Superior temporal gyrus (tissue), 1 donor: ENCODE measurements at regions not wholly inside any gene's neighbourhood (a gene's known extent, or its start where the extent isn't known, plus 50 kb on each side); places are given as distances from the start of the nearest gene placed in this dataset.

Experiments
- DNase-seq: peaks from one replicate; pipeline ENCODE4 v3.0.0-alpha.2; 2016; ENCODE audit errors: extremely low spot score

GRCh38 chr1:25003000-25003399 is 72.9 kb upstream of the RUNX3 start:
- no peak for DNase-seq

DNA sequence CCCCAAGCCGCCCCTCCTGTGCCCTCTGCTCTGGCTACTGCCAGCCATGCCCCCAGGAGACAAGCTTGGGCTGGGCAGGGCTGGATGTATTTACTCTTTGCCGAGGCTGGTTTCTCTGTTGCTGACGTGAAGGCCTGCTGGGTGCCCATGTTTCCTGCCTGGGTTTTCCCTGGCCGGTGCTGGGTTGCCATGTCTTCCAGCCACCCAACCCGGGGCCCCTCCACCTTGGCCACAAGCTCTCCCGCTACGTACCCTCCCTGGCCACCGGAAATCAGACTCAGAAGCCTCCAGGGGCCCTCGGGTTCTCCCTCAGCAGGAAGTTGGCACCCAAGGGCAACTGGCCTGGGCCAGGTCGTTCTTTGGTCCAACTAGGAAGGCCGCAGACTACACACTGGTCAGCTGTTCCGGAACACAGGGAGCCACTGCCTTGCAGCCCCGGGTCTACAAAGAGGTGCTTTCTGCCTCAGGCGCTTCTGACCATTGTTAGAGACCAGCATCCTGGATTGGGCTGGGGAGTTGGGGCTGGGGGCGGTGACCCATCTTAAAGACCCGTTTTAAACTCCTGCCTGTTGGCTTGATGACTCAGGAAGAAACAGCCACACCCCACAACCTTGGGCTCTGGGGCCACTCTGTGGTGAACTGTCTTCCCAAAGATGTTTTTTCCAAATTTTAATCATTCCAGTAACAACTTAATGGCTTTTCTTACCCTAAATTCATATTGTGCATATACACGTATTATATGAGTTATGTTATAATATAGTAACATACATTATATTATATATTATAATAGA is 71.2 kb upstream of the RUNX3 start:
- DNase-seq: no peak

GRCh38 chr1:24999906-25000305 is 69.8 kb upstream of the RUNX3 start:
- no peak for DNase-seq

DNA sequence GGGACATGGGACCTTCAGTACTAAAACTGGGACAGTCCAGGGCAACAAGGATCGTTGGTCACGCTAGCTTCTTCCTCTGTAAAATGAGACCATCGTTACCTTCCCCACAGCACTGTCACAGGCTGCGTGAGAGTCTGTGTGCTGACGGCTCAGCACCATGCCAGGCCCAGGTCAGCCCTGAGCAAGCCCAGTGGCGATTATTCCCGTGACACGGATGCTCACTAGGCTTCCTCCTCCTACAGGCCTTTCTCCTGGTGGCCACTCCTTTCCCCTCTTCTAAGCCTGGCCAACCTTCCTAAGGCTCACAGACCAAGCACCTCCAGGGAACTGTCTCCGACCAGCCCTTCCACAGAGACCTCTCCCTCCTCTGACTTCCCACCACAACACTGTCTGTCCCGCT is 69.3 kb upstream of the RUNX3 start:
- no peak for DNase-seq

GRCh38 chr1:24998563-24999245 is 68.6 kb upstream of the RUNX3 start:
- no peak for DNase-seq

GRCh38 chr1:24996983-24997893 is 67.2 kb upstream of the RUNX3 start:
- no peak for DNase-seq

DNA sequence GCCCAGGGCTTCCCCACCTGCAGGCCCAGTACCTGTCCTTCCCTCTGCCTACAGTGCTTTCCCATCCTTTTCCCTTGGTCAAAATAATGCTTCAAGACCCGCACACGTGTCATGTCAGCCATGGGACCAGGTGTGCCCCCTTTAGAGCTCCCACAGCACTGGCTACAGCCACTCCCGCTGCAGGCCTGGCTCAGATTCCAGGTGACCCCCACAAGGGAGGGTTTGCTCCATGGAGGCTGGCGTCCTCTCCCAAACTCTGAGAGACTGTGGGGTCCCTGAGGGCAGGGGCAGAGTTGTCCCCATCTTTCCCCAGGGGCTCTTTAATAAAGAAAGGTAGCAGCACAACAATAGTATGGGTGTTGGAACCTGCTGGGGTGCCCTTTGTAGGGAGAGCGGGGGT is 66.4 kb upstream of the RUNX3 start:
- no peak for DNase-seq

GRCh38 chr1:24995661-24996060 is 65.6 kb upstream of the RUNX3 start:
- no peak for DNase-seq

DNA sequence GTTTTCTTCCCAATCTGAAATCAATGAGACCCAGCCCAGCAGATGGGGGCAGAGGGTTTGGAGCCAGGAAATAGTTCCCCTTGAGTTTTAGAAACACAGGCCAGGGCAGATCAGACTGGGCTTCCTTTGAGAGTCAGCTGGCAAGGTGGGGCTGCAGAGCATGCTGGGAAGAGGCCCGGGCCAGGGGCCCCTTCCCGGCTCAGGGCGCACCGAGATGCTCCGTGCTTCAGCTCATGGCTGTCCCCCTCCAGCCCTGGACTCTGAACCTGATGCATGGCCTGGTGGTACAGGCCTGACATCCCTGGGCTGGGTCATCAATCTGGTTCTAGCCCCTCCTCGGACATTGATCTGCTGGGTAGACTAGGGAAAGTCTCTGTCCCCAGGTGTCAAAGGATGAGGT is 65.1 kb upstream of the RUNX3 start:
- no peak for DNase-seq

DNA sequence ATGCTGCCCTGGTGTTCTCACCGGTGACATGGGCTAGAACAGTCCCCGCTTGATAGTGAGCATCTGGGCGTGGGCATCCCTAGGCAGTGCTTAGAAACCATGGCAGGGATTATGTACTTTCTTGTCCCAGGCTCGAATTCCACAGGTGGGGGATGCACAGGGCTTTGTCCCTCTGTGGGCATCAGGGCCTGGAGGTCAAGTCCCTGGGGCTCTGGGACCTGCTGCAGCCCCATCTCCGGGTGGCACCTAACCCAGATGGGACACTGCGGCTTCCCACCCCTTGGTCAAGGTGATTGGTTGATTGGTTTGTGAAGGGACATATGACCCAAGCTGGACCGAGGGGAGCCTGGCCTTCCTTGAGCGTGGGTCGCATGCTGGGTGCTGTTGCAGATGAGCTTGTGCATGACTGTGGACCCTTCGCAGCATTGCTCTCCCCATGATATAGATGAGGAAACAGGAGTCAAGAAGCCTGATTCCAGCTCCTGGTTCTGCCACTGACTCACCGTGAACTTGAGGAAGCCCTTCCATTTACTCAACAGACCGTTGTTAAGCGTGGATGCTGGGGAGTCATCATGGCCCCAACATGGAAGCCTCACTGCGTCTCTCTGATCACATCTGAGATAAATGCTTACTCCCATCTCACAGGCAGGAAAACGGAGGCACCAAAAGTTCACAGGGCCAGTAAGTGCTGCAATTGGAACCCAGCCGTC is 64.0 kb upstream of the RUNX3 start:
- no peak for DNase-seq

- DNase-seq: no peak
These were observed 62.7 kb upstream of the RUNX3 start for GRCh38 chr1:24992761-24993211.

DNA sequence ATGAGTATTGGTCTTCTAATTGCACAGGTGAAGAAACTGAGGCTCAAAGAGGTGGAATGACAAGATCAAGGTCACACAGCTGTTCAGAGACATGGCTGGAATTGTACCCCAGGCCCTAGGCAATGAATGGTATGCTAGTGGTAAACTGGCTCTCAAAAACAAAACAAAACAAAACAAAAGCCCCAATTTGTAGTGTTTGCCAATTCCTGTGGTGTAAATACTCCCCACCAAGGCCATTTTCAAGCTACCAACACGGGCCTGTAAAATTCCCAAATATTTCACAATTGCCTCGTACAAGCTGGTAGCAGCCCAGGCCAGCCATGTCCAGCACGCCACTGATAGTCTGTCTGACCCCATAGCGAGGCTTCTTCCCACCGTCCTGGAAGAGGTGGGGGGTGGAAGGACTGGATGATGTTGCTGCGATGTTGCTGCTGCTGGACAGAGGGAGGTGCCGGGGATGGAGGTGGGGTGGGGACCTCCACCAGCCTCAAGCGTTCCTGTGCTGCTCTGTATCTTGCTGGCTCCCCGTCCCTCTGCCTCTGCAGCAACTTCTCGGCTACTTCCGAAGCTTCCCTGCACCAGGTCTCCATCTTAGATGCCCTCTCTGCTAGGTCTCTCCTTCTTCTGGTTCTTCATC is 62.2 kb upstream of the RUNX3 start:
- no peak for DNase-seq

- DNase-seq: no peak
These were observed 61.6 kb upstream of the RUNX3 start for GRCh38 chr1:24991697-24992096.

DNA sequence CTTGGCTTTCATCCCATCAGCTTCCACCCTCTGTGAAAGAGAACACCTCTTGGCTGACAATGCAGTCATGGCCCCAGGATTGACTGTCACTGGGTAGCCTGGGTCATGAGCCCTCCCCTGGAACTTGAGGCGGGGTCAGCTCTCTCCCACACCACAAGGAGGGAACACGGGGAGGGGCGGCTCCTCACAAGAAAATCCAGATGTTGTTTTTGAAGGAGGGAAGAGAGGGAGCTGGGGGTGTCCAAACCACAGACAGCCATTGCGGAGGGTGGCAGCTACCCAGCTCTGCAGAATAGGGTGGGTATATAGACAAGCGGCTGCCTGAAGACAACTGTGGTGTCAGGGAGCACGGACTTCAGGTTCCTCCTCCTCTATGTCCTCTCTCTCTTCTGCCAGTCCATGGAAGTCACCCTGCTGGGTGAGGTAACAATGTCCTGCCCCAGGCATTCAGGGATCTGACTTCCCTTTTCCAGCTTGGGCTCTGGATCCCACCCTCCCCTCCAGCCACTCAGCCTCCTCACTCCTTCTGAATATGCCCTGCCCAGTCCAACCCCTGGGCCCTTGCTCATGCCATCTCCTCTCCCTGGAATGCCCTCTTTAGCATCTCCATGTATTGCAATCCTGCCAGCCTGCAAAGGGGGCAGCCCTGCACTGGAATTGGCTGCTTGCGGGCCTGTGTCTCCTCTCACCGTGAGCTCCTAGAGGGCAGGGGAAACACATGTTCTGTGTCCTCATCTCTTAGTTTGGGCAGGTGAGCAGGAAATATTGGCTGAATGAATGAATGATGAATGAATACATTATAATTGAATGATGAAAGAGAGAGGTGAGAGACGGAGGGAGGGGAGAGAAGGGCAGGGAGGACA is 60.9 kb upstream of the RUNX3 start:
- no peak for DNase-seq

DNA sequence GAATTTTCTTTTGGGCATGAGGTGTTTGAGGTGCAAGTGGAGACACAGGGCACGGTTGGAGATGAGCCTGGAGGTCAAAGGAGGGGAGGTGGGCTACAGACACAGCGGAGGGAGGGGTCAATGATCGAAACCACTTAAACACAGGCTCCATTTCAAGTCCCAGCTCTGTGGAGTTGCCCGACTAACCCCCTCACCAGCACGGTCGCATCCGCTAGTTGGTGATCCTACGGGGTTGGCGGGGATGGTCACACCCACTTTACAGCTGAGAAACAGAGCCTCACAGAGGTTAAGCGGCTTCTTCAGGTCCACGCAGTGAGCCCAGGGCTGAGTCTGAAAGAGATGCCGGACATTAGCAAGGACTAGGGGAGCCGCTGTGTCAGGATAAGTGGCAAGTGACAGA is 60.1 kb upstream of the RUNX3 start:
- no peak for DNase-seq

DNA sequence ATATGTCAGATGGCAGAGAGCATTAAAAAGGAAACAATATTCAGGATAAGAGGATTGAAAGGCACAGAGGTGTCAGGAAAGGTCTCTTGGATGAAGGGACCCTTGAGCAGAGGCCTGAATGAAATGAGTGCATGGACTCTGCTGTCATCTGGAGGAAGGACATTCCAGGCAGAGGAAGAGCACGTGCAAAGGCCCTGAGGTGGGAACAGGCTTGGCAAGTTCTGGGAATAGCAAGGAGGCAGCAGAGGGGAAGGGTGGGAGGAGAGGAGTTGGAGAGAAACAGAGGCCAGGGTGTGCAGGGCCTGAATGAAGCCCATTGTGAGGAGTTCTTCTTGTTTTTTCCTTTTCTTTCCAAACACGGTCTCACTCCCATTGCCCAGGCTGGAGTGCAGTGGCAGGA is 59.0 kb upstream of the RUNX3 start:
- DNase-seq: no peak

- DNase-seq: no peak
These were observed 58.5 kb upstream of the RUNX3 start for GRCh38 chr1:24988558-24988912.

GRCh38 chr1:24987875-24988557 is 57.9 kb upstream of the RUNX3 start:
- no peak for DNase-seq

DNA sequence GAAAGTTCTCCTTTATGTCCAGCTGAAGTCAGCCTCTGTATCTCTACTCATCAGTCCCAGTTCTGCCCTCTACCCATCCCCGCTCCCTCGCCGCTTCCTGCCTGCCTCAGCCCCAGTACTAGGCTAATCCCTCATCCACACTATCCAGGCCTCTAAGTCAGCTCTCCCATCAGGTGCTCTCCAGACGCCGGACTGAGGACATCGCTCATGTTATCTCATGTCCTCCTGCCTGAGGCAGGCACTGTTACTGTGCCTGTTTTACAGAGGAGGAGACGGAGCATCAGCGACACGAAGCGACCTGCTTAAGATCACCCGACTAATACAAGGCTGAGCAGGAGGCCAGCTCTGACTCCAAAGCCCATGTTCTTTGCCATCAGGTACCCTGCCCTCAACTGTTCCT is 57.3 kb upstream of the RUNX3 start:
- no peak for DNase-seq
